ENCODE measurements at regions not wholly inside any gene's neighbourhood (a gene's known extent, or its start where the extent isn't known, plus 50 kb on each side); places are given as distances from the start of the nearest gene placed in this dataset.

- Histone ChIP-seq H3K14ac (ENCODE audit: insufficient read depth, low read length) (no peak overlapping the region), H2BK12ac (ENCODE audit: insufficient read length, low read depth, low read length) (no peak overlapping the region), H2BK15ac (ENCODE audit: low read depth, low read length) (no peak overlapping the region), H2BK20ac (ENCODE audit: low read depth, low read length, poor library complexity, severe bottlenecking) (no peak overlapping the region), H2BK120ac (ENCODE audit: low read depth, low read length, poor library complexity, severe bottlenecking) (no peak overlapping the region), H4K5ac (ENCODE audit: insufficient read length, low read depth, low read length) (no peak overlapping the region), H4K8ac (replicated peaks; ENCODE audit: insufficient read length, low read depth, low read length) (no peak overlapping the region), H2AK5ac (ENCODE audit: insufficient read length, low read length) (no peak overlapping the region), H3K4ac (ENCODE audit: low read depth, low read length) (no peak overlapping the region), H3K27me3 (ENCODE audit: insufficient read depth, low read length) (no peaks in the 10 kb centered on the region), H3K4me1 (ENCODE audit: insufficient read depth, low read length) (peaks cover 37% of the 10 kb centered on the region), H3K9ac (ENCODE audit: extremely low read depth, insufficient read length, low read length) (no peak overlapping the region), H4K91ac (ENCODE audit: insufficient read length, low read depth, low read length) (no peak overlapping the region), H3K4me2 (ENCODE audit: insufficient read depth, insufficient read length, low read length) (peak overlapping the region; percentile 35), H2BK5ac (ENCODE audit: insufficient read length, low read length) (no peak overlapping the region), H3K18ac (ENCODE audit: insufficient read length, low read depth, low read length) (no peak overlapping the region), H3K79me2 (ENCODE audit: insufficient read depth, low read length) (peaks cover 2% of the 10 kb centered on the region; the same call in 1 of the 2 replicates), H3K79me1 (ENCODE audit: insufficient read depth, low read depth, low read length, poor library complexity, severe bottlenecking) (peaks cover 3% of the 10 kb centered on the region), H3K9me3 (ENCODE audit: control insufficient read depth, low read depth, low read length) (no peaks in the 10 kb centered on the region), H3K56ac (ENCODE audit: insufficient read length, low read depth, low read length) (no peak overlapping the region), H3T11ph (ENCODE audit: low read length) (no peak overlapping the region), H3K23me2 (ENCODE audit: insufficient read length, low read depth, low read length, poor library complexity, severe bottlenecking) (no peaks in the 10 kb centered on the region), H4K20me1 (ENCODE audit: control insufficient read depth, insufficient read depth, insufficient read length) (no peaks in the 10 kb centered on the region), H3K27ac (ENCODE audit: insufficient read length, low read depth, low read length) (no peak overlapping the region), H3K23ac (ENCODE audit: insufficient read length, low read depth, low read length) (no peak overlapping the region), H2AFZ (ENCODE audit: low read length) (no peak overlapping the region)
- peak overlapping the region in 2 of 3 experiments; percentile 94 to 97; a peak in 5 of 7 replicates for H3K27ac Mint-ChIP-seq
- H3K4me3 Mint-ChIP-seq = peak overlapping the region; percentile 10 to 31; a peak in 2 of 5 replicates
- TF ChIP-seq, protein P1, sequence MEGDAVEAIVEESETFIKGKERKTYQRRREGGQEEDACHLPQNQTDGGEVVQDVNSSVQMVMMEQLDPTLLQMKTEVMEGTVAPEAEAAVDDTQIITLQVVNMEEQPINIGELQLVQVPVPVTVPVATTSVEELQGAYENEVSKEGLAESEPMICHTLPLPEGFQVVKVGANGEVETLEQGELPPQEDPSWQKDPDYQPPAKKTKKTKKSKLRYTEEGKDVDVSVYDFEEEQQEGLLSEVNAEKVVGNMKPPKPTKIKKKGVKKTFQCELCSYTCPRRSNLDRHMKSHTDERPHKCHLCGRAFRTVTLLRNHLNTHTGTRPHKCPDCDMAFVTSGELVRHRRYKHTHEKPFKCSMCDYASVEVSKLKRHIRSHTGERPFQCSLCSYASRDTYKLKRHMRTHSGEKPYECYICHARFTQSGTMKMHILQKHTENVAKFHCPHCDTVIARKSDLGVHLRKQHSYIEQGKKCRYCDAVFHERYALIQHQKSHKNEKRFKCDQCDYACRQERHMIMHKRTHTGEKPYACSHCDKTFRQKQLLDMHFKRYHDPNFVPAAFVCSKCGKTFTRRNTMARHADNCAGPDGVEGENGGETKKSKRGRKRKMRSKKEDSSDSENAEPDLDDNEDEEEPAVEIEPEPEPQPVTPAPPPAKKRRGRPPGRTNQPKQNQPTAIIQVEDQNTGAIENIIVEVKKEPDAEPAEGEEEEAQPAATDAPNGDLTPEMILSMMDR (conservative IDR thresholded peaks at IDR 0.05) = peak; percentile 66
- H3K9me3 Mint-ChIP-seq = no peaks in the 10 kb centered on the region
- H3K27me3 Mint-ChIP-seq (ENCODE audit: low read depth) = no peaks in the 10 kb centered on the region
- WGBS (ENCODE audit: extremely low coverage, insufficient read length, low lambda C conversion rate) = no CpG with 5 or more reads among the region's 5 CpGs
- H3K4me1 Mint-ChIP-seq = peaks cover 84 to 88% of the 10 kb centered on the region in 2 experiments
- peak; percentile 64 for DNase-seq
- H3K36me3 Mint-ChIP-seq (ENCODE audit: insufficient read depth in 1 of 3, low read depth in 3 of 3) = no peaks in the 10 kb centered on the region
Observed at GRCh38 chr11:92311616-92312449, 87.2 kb downstream of the FAT3 start.
